Stimulated activated CD4-positive, alpha-beta T cell treated with anti-CD3 and anti-CD28 coated beads, Interleukin-2, amount 100 ng/mL, for 48 hours (primary cell): ENCODE measurements at regions not wholly inside any gene's neighbourhood (a gene's known extent, or its start where the extent isn't known, plus 50 kb on each side); places are given as distances from the start of the nearest gene placed in this dataset.
A peak's percentile ranks its signal among the peaks of the same experiment; 100 is the strongest.
"Not testable (repeated sequence)": the region's sequence is repeated elsewhere in the genome, so short reads cannot be mapped to it uniquely, and the experiment has no call there.

Source experiments
- DNase-seq, 2 donors: peaks; one replicate each; pipeline ENCODE4 v3.0.0-alpha.2; 2020

- no peak for DNase-seq
Observed at GRCh38 chr4:189204616-189205015, 736.1 kb upstream of the FRG1 start.

DNA sequence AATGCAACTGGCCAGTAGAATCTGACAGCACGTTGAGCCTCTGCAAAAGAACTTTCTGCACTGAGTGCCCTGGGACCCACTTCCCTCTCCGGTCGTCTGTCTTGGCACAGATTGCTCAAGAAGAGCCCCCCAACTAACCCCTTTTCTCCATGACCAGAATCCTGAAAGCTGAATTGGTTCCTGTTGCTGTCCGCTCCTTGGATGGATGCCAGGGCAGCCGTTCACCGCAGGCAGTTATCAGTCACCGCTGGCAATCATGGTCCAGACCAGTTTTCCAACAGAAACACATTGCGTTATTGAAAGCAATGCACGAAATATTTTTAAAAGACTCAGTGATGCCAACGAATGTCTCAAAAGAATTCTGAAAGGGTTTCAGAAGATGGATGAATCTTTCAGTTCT, 733.7 kb upstream of the FRG1 start:
- DNase-seq, result no peak

DNA sequence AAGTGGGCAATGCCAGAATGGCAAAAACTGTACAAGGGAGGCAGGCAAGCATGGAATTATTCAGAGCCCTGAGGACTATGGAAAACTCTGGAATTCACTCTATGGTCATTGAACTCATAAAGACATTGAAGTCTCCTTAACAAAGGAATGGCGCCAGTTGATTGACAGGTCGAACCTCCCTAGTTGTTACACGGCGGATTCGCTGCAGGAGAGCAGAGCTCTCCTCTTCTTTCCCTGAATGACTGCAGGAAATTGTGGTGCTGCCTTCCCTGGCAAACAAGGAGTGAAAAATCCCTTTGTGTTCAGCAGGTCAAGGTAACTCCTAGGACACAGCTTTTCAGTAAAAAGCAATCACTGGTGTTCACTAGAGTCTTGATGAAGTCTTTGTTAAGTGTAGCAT, 732.8 kb upstream of the FRG1 start:
- DNase-seq, result no peak

- no peak for DNase-seq
Observed at GRCh38 chr4:189215574-189215973, 725.1 kb upstream of the FRG1 start.

DNA sequence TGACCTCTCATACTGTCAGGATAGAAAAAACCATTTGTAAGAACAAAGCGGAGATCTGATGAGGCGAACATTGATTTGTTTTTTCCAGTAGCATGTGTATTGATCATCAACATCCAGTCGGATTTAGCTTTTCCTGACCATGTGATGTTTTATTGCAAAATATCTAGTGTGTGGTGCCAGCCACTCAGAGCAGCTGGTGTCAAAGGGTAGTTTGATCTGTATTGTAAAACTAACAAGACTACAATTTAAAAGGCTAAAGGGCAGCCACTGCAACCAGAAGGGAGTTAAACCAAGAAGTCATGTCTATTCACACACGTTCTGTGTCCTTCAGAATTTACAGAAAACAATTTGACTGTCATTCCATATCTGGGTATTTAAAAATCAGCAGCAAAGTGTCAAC, 719.0 kb upstream of the FRG1 start:
- DNase-seq, result no peak

- DNase-seq, result no peak
Observed at GRCh38 chr4:189228726-189229125, 711.9 kb upstream of the FRG1 start.

DNA sequence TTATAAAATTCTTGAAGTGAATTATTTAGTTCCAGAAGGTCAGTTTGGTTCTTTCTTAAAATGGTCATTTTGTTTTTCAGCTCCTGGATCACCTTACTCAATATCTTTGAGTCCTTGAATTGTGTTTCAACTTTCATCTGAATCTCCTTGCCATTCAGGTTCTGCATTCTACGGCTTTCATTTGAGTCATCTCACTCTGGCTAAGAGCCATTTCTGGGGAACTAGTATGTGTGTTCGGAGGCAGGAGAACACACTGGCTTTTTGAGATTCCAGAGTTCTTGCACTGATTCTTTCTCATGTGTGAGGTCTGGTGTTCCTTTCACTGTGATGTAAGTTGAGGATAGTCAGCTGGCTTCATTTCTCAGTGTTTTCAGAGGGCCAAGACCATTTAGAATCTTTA, 708.4 kb upstream of the FRG1 start:
- no peak for DNase-seq

DNA sequence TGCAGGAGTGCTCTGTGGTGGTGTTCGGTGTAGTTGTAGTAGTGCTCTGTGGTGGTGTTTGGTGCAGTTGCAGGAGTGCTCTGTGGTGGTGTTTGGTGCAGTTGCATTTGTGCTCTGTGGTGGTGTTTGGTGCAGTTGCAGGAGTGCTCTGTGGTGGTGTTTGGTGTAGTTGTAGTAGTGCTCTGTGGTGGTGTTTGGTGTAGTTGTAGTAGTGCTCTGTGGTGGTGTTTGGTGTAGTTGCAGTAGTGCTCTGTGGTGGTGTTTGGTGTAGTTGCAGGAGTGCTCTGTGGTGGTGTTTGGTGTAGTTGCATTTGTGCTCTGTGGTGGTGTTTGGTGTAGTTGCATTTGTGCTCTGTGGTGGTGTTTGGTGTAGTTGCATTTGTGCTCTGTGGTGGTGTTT, 706.9 kb upstream of the FRG1 start:
- peak; percentile 2 to 29 for DNase-seq

- DNase-seq, result not testable (repeated sequence)
Observed at GRCh38 chr4:189234948-189235347, 705.7 kb upstream of the FRG1 start.

GRCh38 chr4:189235599-189235998, 705.1 kb upstream of the FRG1 start:
- no peak for DNase-seq

GRCh38 chr4:189236321-189236720, 704.4 kb upstream of the FRG1 start:
- DNase-seq, result not testable (repeated sequence)

DNA sequence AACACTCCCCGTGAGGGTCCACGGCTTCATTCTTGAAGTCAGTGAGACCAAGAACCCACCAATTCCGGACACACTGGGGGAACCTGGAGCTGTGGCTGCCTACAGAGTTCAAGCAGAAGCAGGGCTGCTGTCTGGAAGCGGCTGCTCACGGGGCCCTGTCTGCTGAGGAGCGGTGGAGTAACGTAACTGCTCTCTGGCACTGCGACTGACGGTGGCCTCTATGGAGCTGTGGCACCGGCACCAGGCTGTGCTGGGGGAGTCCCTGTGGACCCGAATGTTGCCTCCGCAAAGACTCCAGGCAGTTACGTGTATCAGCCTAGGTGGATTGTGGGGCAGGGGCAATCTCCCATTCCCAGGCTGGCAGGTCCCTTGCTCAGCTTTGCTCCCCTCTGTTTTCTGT, 703.3 kb upstream of the FRG1 start:
- DNase-seq, result no peak

DNA sequence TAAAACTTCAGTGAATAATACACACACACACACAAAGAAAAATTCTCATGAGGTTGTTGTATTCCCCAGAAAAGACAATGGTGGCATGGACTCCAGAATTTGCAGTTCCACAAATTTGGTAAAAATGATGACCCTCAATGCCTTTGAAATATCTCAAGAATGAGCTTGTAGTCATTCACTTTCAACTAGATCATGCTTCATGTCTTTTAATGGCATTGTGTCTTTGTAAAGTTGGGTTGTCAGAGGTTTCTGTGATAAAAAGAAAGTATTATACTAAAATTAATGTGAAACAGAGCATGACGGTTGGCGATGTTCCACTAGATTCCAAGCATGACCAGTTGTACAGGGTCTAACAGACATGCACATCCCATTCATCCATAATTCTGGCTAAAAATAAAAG, 685.0 kb upstream of the FRG1 start:
- DNase-seq, result no peak

DNA sequence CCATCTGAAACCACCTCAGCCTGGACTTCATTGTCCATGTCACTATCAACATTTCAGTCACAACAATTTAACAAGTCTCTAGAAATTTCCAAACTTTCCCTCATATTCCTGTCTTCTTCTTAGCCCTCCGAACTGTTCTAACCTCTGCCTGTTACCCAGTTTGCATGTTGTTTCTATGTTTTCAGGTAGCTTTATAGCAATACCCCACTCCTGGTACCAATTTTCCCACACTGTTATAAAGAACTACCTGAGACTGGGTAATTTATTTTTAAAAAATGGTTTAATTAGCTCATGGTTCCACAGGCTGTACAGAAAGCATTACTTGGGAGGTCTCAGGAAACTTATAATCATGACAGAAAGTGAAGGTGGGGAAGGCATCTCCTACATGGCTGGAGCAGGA, 679.2 kb upstream of the FRG1 start:
- no peak for DNase-seq

- DNase-seq, result no peak
Observed at GRCh38 chr4:189265515-189265914, 675.2 kb upstream of the FRG1 start.

- no peak for DNase-seq
Observed at GRCh38 chr4:189267312-189267965, 673.2 kb upstream of the FRG1 start.

DNA sequence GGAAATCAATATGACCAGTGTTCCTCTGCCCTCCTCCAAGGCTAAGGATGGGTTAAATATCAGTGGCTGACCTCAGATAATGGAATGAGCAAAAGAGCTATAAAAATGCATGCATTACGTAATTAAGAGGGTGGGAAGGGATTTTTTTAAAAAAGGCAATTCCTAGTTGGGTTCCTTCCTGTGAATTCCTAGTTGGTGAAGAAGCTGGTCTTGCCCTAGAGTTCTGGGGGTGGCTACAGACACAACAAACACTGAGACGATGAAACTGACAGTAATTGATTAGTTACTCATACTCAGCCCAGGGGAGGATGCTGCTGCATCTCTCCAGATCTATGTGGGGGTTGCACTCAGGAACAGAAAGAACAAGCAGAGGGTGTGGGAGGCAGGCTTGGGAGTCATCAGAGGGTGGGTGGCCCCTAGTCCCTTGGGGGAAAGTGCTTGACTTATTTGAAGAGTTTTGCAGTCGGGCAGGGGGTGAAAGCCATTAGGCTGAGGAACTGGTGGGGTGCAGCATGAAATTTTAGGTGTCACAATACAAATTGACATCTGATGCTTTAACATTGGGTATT, 662.0 kb upstream of the FRG1 start:
- DNase-seq, result no peak

GRCh38 chr4:189279188-189279587, 661.5 kb upstream of the FRG1 start:
- DNase-seq, result no peak

DNA sequence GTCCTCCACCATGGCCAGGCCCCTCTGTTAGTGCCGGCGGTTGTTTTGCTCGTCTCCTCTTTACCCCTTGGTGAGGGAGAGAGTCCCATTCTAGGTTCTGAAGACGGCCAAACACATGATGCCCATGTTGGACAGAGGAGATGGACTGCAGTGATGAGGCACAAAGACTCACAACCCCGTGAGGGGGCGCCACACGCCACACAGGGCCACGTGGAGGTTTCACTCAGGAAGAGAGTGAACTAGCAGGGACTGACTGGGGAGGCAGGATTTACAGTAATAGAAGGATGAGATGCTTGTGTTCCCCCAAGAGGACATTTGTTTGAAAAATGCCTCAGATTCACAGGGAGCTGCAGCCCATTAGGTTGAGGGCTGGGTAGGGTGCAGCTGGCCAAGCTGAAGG, 655.3 kb upstream of the FRG1 start:
- no peak for DNase-seq

DNA sequence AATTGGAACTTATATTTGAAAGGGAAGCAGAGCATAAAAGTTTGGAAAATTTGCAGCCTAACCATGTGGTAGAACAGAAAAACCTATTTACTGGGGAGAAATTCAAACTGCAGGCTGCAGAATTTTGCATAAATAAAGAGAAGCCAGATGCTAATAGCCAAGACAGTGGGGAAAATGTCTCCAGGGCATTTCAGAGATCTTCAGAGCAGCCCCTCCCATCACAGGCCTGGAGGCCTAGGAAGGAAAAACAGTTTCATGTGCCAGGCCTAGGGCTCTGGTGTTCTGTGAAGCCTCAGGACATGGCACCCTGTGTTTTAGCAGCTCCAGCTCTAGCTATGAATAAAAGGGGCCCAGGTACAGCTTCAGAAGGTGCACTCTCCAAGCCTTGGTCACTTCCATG, 648.7 kb upstream of the FRG1 start:
- no peak for DNase-seq

GRCh38 chr4:189293459-189293858, 647.2 kb upstream of the FRG1 start:
- no peak for DNase-seq

DNA sequence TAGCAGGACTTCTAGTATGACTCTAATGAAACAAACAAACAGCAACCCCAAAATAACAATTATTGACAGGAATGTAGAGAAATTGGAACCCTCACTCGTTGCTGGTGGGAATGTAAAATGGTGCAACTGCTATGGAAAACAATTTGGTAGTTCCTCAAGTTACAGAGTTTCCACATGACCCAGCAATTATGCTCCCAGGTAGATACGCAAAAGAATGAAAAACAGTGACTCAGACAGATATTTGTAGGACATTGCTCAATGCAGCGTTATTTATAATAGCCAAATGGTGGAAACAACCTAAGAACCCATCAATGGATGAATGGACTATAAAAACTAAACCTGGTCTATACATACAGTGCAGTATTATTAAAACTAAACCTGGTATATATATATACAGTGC, 646.1 kb upstream of the FRG1 start:
- no peak for DNase-seq

- no peak for DNase-seq
Observed at GRCh38 chr4:189299706-189300105, 641.0 kb upstream of the FRG1 start.

GRCh38 chr4:189301692-189302091, 639.0 kb upstream of the FRG1 start:
- DNase-seq, result no peak

DNA sequence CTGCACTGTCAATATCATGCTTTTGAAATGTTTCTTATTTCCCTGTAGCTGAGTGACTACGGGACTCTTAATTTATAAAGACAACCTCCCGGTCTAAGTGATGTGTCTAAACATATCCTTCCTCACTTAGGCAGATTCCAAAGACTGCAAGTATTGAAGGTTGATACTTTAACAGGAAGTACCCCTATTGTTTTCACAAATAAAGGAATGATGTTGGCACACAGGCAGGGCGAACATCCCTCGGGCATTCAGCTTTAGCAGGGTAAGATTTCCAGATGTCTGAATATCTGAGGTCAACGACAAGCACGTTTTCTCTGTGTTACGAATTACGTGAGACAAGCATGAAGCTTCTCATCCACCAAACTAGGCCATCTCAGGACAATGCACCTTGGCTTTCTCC, 638.0 kb upstream of the FRG1 start:
- DNase-seq, result no peak
